ENCODE measurements at regions not wholly inside any gene's neighbourhood (a gene's known extent, or its start where the extent isn't known, plus 50 kb on each side); places are given as distances from the start of the nearest gene placed in this dataset.
"Not testable (repeated sequence)": the region's sequence is repeated elsewhere in the genome, so short reads cannot be mapped to it uniquely, and the experiment has no call there.

- not testable (repeated sequence) for TF ChIP-seq CTCF (IDR thresholded peaks at IDR 0.05; ENCODE audit: low read depth, low read length, poor library complexity, severe bottlenecking); EZH2phosphoT487 (IDR thresholded peaks at IDR 0.05; ENCODE audit: borderline replicate concordance, low read length)
These were observed 181.2 kb upstream of the GRIA3 start for GRCh38 chrX:123002844-123003243.
